Uterus (tissue), 2 donors: ENCODE measurements at regions not wholly inside any gene's neighbourhood (a gene's known extent, or its start where the extent isn't known, plus 50 kb on each side); places are given as distances from the start of the nearest gene placed in this dataset.

Experiments
- CTCF ChIP-seq, 4 experiments: fragments of 200-600 bp in 2 of 4; fragments of 450-650 bp in 2 of 4; sonication (generic) in 2 of 4; IDR thresholded peaks; one replicate each; pipeline ENCODE4 v1.5.1; 2016 to 2019; ENCODE audit warnings: antibody characterized with exemption in 4 of 4, mild to moderate bottlenecking in 2 of 4, moderate library complexity in 1 of 4
- POLR2A ChIP-seq, 2 donors: fragments of 450-650 bp; IDR thresholded peaks; one replicate each; pipeline ENCODE4 v1.6.1; 2016; ENCODE audit warnings: antibody characterized with exemption in 2 of 2, mild to moderate bottlenecking in 1 of 2, moderate library complexity in 1 of 2

- TF ChIP-seq CTCF (IDR thresholded peaks at IDR 0.05) (no peak), POLR2A (IDR thresholded peaks at IDR 0.05) (no peak)
These were observed 190.6 kb downstream of the ARRDC4 start for GRCh38 chr15:98151096-98151495.
